ENCODE measurements at regions not wholly inside any gene's neighbourhood (a gene's known extent, or its start where the extent isn't known, plus 50 kb on each side); places are given as distances from the start of the nearest gene placed in this dataset.

DNA sequence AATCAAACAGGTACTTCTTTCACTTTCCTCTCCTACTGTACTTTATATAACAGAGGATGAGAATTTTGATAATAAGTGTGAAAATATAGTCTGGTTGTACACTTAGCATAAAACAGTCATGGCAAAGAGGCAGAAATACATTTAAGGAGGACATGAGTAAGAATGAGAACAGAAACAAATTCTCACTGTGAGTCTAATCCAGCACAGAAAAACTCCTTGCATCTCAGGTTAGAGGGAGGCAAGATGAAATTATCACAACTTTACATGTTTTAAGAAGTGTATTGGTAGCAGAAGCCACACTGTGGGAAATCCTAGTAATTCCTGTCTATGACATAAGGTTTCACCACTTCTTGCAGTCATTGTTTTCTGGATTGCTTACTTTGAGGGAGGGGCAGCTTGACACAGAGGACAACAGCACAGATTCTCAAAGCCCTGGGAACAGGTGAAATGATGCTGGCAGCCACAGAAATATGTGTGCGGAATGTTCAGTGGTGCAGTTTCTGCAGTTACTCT lies 733.6 kb upstream of the GBE1 start (continued):
- no peak for TF ChIP-seq ZNF589 (CRISPR knock-in tag; IDR thresholded peaks at IDR 0.05; ENCODE audit: low read depth)
- TF ChIP-seq, protein P1, sequence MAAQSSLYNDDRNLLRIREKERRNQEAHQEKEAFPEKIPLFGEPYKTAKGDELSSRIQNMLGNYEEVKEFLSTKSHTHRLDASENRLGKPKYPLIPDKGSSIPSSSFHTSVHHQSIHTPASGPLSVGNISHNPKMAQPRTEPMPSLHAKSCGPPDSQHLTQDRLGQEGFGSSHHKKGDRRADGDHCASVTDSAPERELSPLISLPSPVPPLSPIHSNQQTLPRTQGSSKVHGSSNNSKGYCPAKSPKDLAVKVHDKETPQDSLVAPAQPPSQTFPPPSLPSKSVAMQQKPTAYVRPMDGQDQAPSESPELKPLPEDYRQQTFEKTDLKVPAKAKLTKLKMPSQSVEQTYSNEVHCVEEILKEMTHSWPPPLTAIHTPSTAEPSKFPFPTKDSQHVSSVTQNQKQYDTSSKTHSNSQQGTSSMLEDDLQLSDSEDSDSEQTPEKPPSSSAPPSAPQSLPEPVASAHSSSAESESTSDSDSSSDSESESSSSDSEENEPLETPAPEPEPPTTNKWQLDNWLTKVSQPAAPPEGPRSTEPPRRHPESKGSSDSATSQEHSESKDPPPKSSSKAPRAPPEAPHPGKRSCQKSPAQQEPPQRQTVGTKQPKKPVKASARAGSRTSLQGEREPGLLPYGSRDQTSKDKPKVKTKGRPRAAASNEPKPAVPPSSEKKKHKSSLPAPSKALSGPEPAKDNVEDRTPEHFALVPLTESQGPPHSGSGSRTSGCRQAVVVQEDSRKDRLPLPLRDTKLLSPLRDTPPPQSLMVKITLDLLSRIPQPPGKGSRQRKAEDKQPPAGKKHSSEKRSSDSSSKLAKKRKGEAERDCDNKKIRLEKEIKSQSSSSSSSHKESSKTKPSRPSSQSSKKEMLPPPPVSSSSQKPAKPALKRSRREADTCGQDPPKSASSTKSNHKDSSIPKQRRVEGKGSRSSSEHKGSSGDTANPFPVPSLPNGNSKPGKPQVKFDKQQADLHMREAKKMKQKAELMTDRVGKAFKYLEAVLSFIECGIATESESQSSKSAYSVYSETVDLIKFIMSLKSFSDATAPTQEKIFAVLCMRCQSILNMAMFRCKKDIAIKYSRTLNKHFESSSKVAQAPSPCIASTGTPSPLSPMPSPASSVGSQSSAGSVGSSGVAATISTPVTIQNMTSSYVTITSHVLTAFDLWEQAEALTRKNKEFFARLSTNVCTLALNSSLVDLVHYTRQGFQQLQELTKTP (IDR thresholded peaks at IDR 0.05; ENCODE audit: low read depth in 1 of 2, partially characterized antibody in 2 of 2), result no peak
- TF ChIP-seq ERF (CRISPR knock-in tag; IDR thresholded peaks at IDR 0.05), result no peak

DNA sequence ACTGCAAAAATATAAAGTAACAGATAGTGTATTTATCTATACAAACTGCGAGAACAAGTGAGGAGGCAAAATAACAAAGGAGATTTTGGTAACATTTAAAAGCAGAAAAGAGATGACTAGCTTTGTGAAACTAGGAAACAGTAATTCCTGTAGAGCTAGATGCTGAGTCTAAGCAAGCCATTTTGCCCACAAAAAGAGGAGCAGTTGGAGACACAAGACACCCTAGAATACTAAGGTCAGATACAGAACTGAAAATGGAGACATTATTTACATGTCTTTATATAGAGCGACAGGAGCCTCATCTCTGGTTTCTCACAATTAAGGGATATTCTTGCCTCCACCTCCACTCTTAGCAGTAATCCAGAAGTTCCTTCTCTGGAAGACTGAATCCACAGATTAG lies 732.4 kb upstream of the GBE1 start:
- H2AFZ ChIP-seq (ENCODE audit: low read depth, low read length), result no peak overlapping the region
- in situ Hi-C loops (cut with MboI), result no loop called here
- no TSS peak for BruUV-seq (replicated peaks)
- no peak for DNase-seq (ENCODE audit: extremely low read depth in 1 of 4, low spot score in 3 of 4)
- FAIRE-seq, result no peak
- H4K20me1 ChIP-seq (replicated peaks; ENCODE audit: control insufficient read depth, insufficient read depth, low read length), result no peaks in the 10 kb centered on the region
- no peaks in the 10 kb centered on the region for H3K79me2 ChIP-seq (ENCODE audit: control insufficient read depth, insufficient read depth, low read length)
- H3K9me1 ChIP-seq (ENCODE audit: control insufficient read depth, insufficient read depth, low read length), result no peaks in the 10 kb centered on the region
- no peaks in the 10 kb centered on the region for H3K27me3 ChIP-seq (ENCODE audit: control insufficient read depth in 2 of 2, insufficient read depth in 2 of 2, low read length in 2 of 2)
- H3K27ac ChIP-seq (ENCODE audit: extremely low read depth, low read depth, low read length), result no peak overlapping the region
- H3K9ac ChIP-seq (ENCODE audit: insufficient read depth in 1 of 2, low read depth in 2 of 2, low read length in 2 of 2), result no peak overlapping the region
- no peaks in the 10 kb centered on the region for H3K4me1 ChIP-seq (replicated peaks in 1 of 2; ENCODE audit: control insufficient read depth in 2 of 2, insufficient read depth in 2 of 2, low read length in 2 of 2)
- ChIA-PET CTCF (ENCODE audit: low intra/inter-chr PET ratio) (no interaction called here), POLR2A (no interaction called here)
- intact Hi-C loops (cut with micrococcal nuclease), result no loop called here
- H3K9me3 ChIP-seq (replicated peaks; ENCODE audit: control insufficient read depth, insufficient read depth, low read depth, low read length), result no peaks in the 10 kb centered on the region
- WGBS (ENCODE audit: insufficient coverage, low coverage, missing lambda C conversion rate), result 4% methylated on average over 2 of the region's 2 CpGs
- no peak for ATAC-seq
- no peaks in the 10 kb centered on the region for H3K36me3 ChIP-seq (ENCODE audit: control insufficient read depth, insufficient read depth, low read length)
- H3K4me3 ChIP-seq, result no peak overlapping the region
- H3K4me2 ChIP-seq (ENCODE audit: insufficient read depth, low read length), result no peak overlapping the region
- TF ChIP-seq, protein P2, sequence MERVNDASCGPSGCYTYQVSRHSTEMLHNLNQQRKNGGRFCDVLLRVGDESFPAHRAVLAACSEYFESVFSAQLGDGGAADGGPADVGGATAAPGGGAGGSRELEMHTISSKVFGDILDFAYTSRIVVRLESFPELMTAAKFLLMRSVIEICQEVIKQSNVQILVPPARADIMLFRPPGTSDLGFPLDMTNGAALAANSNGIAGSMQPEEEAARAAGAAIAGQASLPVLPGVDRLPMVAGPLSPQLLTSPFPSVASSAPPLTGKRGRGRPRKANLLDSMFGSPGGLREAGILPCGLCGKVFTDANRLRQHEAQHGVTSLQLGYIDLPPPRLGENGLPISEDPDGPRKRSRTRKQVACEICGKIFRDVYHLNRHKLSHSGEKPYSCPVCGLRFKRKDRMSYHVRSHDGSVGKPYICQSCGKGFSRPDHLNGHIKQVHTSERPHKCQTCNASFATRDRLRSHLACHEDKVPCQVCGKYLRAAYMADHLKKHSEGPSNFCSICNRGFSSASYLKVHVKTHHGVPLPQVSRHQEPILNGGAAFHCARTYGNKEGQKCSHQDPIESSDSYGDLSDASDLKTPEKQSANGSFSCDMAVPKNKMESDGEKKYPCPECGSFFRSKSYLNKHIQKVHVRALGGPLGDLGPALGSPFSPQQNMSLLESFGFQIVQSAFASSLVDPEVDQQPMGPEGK (CRISPR knock-in tag; IDR thresholded peaks at IDR 0.05; ENCODE audit: borderline replicate concordance), result no peak
- TF ChIP-seq TAL1 (IDR thresholded peaks at IDR 0.05) (no peak), CBX2 (IDR thresholded peaks at IDR 0.05; ENCODE audit: insufficient read depth, low read length, poor library complexity, severe bottlenecking) (no peak), RUNX1 (IDR thresholded peaks at IDR 0.05; ENCODE audit: low read depth) (no peak), HMG20A (CRISPR knock-in tag; conservative IDR thresholded peaks at IDR 0.05) (no peak)
- TF ChIP-seq, protein P3, sequence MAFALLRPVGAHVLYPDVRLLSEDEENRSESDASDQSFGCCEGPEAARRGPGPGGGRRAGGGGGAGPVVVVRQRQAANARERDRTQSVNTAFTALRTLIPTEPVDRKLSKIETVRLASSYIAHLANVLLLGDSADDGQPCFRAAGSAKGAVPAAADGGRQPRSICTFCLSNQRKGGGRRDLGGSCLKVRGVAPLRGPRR (CRISPR knock-in tag; IDR thresholded peaks at IDR 0.05), result no peak
- TF ChIP-seq, protein P4, sequence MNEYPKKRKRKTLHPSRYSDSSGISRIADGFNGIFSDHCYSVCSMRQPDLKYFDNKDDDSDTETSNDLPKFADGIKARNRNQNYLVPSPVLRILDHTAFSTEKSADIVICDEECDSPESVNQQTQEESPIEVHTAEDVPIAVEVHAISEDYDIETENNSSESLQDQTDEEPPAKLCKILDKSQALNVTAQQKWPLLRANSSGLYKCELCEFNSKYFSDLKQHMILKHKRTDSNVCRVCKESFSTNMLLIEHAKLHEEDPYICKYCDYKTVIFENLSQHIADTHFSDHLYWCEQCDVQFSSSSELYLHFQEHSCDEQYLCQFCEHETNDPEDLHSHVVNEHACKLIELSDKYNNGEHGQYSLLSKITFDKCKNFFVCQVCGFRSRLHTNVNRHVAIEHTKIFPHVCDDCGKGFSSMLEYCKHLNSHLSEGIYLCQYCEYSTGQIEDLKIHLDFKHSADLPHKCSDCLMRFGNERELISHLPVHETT (CRISPR knock-in tag; conservative IDR thresholded peaks at IDR 0.05 in 1 of 2, IDR thresholded peaks at IDR 0.05 in 1 of 2), result no peak
